Activated CD4-positive, CD25-positive, alpha-beta regulatory T cell treated with anti-CD3 and anti-CD28 coated beads, Interleukin-2, amount 50 U/mL, for 72 hours (primary cell): ENCODE measurements at regions not wholly inside any gene's neighbourhood (a gene's known extent, or its start where the extent isn't known, plus 50 kb on each side); places are given as distances from the start of the nearest gene placed in this dataset.

Experiments used
- DNase-seq: peaks from one replicate; pipeline ENCODE4 v3.0.0; 2021

GRCh38 chr18:40863801-40864200 is 1091.2 kb upstream of the PIK3C3 start:
- no peak for DNase-seq

GRCh38 chr18:40860189-40860588 is 1094.8 kb upstream of the PIK3C3 start:
- DNase-seq, result no peak

- no peak for DNase-seq
These were observed 1099.4 kb upstream of the PIK3C3 start for GRCh38 chr18:40855661-40856060.

GRCh38 chr18:40852406-40852805 is 1102.6 kb upstream of the PIK3C3 start:
- DNase-seq, result no peak

- DNase-seq, result no peak
These were observed 1104.0 kb upstream of the PIK3C3 start for GRCh38 chr18:40851014-40851429.

GRCh38 chr18:40849886-40850285 is 1105.1 kb upstream of the PIK3C3 start:
- no peak for DNase-seq

- DNase-seq, result no peak
These were observed 1113.6 kb upstream of the PIK3C3 start for GRCh38 chr18:40841467-40841866.

GRCh38 chr18:40841063-40841462 is 1114.0 kb upstream of the PIK3C3 start:
- DNase-seq, result no peak

GRCh38 chr18:40832362-40832761 is 1122.7 kb upstream of the PIK3C3 start:
- no peak for DNase-seq

- DNase-seq, result no peak
These were observed 1130.7 kb upstream of the PIK3C3 start for GRCh38 chr18:40824291-40824690.

- no peak for DNase-seq
These were observed 1133.3 kb upstream of the PIK3C3 start for GRCh38 chr18:40821596-40822243.

- no peak for DNase-seq
These were observed 1142.0 kb upstream of the PIK3C3 start for GRCh38 chr18:40812981-40813515.

GRCh38 chr18:40810372-40810771 is 1144.7 kb upstream of the PIK3C3 start:
- no peak for DNase-seq

GRCh38 chr18:40789286-40789685 is 1165.7 kb upstream of the PIK3C3 start:
- DNase-seq, result no peak

- no peak for DNase-seq
These were observed 1172.4 kb upstream of the PIK3C3 start for GRCh38 chr18:40782453-40783130.

- no peak for DNase-seq
These were observed 1185.2 kb upstream of the PIK3C3 start for GRCh38 chr18:40769786-40770185.

GRCh38 chr18:40760251-40760650 is 1194.8 kb upstream of the PIK3C3 start:
- no peak for DNase-seq

GRCh38 chr18:40754477-40754876 is 1200.6 kb upstream of the PIK3C3 start:
- no peak for DNase-seq

GRCh38 chr18:40752316-40752715 is 1202.7 kb upstream of the PIK3C3 start:
- no peak for DNase-seq

- DNase-seq, result no peak
These were observed 1203.8 kb upstream of the PIK3C3 start for GRCh38 chr18:40751186-40751585.

GRCh38 chr18:40739029-40739428 is 1216.0 kb upstream of the PIK3C3 start:
- DNase-seq, result no peak

- DNase-seq, result no peak
These were observed 1216.6 kb upstream of the PIK3C3 start for GRCh38 chr18:40738321-40738880.

GRCh38 chr18:40708726-40709125 is 1246.3 kb upstream of the PIK3C3 start:
- DNase-seq, result no peak

GRCh38 chr18:40707797-40708196 is 1247.2 kb upstream of the PIK3C3 start:
- no peak for DNase-seq
